ENCODE measurements at regions not wholly inside any gene's neighbourhood (a gene's known extent, or its start where the extent isn't known, plus 50 kb on each side); places are given as distances from the start of the nearest gene placed in this dataset.

DNA sequence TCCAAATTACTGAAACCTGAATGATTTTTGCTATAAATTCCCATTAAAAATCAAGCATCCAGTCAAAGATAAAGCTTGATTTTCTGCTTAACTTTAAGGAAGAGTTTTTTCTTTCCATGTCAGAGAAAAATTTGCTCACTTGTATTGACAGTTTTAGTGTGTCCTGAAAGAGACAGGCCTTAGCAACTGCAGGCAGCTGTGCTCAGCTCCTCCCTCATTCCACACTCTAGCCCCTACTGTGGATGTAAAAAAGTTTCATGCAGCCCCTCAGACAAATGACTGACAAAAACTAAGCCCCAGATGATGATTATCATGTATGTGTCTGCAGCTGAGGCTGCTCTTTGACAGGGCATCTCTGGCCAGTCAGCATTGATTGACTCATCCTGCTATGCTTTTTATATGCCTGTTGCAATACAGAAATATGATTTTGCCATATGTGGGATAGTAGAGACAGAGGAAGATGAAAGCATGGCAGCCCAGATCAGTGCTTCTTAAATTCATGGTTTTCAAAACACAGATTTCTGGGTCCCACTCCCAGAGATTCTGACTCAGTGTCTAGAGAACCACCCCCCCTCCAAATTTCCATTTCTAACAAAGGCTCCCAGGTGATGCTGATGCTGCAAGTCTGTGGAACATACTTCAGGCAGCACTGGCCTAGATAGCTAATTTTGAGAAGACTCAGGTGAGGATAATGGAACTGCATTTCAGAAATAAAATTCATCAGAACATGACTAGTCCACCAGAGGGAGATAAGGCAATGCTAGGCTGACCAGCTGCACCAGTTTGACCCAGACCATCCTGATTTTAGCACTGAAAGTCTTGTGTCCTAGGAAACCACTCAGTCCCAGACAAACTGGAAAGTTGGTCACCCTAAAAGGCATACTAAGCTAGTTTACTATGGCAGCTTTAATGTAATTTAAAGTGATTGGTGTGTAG lies 298.7 kb upstream of the KCNN2 start:
- intact Hi-C loops (cut with DNase I), result no loop called here
- no peak for DNase-seq
- Histone ChIP-seq H3K36me3 (replicated peaks in 1 of 2) (no peaks in the 10 kb centered on the region), H3K9me3 (replicated peaks in 1 of 3) (no peaks in the 10 kb centered on the region), H3K27ac (no peak overlapping the region), H3K4me3 (no peak overlapping the region), H3K4me1 (replicated peaks in 1 of 2) (no peaks in the 10 kb centered on the region), H3K27me3 (no peaks in the 10 kb centered on the region)
- TF ChIP-seq, protein P1, sequence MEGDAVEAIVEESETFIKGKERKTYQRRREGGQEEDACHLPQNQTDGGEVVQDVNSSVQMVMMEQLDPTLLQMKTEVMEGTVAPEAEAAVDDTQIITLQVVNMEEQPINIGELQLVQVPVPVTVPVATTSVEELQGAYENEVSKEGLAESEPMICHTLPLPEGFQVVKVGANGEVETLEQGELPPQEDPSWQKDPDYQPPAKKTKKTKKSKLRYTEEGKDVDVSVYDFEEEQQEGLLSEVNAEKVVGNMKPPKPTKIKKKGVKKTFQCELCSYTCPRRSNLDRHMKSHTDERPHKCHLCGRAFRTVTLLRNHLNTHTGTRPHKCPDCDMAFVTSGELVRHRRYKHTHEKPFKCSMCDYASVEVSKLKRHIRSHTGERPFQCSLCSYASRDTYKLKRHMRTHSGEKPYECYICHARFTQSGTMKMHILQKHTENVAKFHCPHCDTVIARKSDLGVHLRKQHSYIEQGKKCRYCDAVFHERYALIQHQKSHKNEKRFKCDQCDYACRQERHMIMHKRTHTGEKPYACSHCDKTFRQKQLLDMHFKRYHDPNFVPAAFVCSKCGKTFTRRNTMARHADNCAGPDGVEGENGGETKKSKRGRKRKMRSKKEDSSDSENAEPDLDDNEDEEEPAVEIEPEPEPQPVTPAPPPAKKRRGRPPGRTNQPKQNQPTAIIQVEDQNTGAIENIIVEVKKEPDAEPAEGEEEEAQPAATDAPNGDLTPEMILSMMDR (IDR thresholded peaks at IDR 0.05), result no peak
- TF ChIP-seq POLR2A (IDR thresholded peaks at IDR 0.05), result no peak

DNA sequence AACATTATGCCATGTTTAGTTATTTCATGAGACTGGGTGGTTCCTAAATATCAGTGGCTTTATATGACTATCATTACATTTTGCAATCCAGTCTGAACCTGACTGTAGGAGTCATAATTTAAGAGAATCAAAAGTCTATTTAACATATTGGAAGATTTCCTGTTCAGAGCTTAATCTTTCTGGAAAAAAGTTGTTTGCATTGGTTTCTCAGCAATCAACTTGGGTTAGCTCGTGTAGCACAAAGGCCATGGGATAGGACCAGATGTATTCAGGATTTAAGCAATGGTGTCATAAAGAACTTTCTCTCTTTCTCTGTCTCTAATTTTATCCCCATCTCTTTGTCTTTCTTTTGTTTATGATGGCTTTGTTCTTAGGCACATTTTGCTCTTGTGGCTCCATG lies 296.0 kb upstream of the KCNN2 start:
- intact Hi-C loops (cut with DNase I), result no loop called here
- DNase-seq, result no peak
- Histone ChIP-seq H3K9me3 (replicated peaks in 1 of 3) (no peaks in the 10 kb centered on the region), H3K4me1 (replicated peaks in 1 of 2) (no peaks in the 10 kb centered on the region), H3K27me3 (no peaks in the 10 kb centered on the region), H3K4me3 (no peak overlapping the region), H3K27ac (no peak overlapping the region), H3K36me3 (replicated peaks in 1 of 2) (no peaks in the 10 kb centered on the region)
- TF ChIP-seq POLR2A (IDR thresholded peaks at IDR 0.05), result no peak
- TF ChIP-seq, protein P1 (IDR thresholded peaks at IDR 0.05), result no peak
- 57 to 71% (median 69%) methylated on average over 1 of the region's 1 CpG for WGBS, 4 donors

DNA sequence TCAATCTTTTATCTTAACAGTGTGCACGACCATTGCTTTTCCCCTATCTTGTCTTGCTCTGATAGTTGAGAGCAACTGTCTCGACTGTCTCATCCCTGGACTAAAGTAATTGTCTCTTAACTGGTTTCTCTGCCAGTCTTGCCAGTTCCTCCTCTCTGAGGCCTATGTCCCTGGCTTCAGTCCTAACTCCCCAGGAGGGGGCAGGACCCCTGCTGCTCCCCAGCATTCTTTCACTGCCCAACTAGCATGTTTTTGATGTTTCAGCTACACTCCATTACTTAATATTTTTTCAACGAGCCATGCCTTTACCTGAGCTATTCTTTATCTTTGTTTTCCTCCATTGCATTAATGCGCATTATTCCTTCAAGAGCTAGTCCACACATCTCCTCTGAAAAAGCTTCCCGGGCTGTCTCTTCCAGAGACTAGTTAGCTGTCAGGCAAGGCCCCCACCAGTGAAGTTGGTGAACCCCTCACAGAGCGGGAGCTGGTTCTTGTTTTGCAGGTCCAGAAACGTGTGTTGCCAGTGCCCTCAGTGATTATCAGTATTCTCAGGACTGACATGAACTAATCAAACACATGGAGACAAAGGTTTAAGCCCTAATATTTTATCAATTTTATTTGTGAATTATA lies 291.7 kb upstream of the KCNN2 start:
- no peak for TF ChIP-seq POLR2A (IDR thresholded peaks at IDR 0.05)
- TF ChIP-seq, protein P1 (IDR thresholded peaks at IDR 0.05), result no peak
- DNase-seq, result no peak
- no peaks in the 10 kb centered on the region for H3K9me3 ChIP-seq (replicated peaks in 1 of 3)
- H3K36me3 ChIP-seq (replicated peaks in 1 of 2), result no peaks in the 10 kb centered on the region
- no peaks in the 10 kb centered on the region for H3K27me3 ChIP-seq
- no peak overlapping the region for H3K27ac ChIP-seq
- intact Hi-C loops (cut with DNase I), result no loop called here
- no peaks in the 10 kb centered on the region for H3K4me1 ChIP-seq (replicated peaks in 1 of 2)
- H3K4me3 ChIP-seq, result no peak overlapping the region
- WGBS, 4 donors, result 70 to 79% (median 78%) methylated on average over 7 of the region's 7 CpGs

DNA sequence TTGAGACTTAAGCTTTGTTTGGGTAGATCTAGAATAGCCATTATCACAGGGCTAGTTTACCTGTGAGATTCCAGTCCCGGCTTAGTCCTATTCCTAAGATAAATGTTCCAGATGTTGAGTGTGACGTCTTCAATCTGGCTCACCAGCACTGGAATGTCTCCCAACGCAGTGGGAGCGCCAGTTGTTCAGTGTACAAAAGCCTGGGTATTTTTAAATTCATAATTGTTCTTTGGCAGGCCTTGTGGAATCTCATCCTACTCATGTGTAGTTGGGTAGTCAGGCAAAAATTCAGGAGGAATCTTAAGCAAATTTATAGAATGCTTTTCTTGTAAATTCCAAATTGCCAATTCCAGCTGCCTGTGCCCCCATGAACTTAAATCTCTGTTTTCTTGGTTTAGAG lies 272.6 kb upstream of the KCNN2 start:
- 57 to 62% (median 61%) methylated on average over 4 of the region's 4 CpGs for WGBS, 4 donors
- intact Hi-C loops (cut with DNase I), result no loop called here
- no peak for DNase-seq
- TF ChIP-seq POLR2A (IDR thresholded peaks at IDR 0.05), result no peak
- TF ChIP-seq, protein P1 (IDR thresholded peaks at IDR 0.05), result no peak
- Histone ChIP-seq H3K4me1 (replicated peaks in 1 of 2) (no peaks in the 10 kb centered on the region), H3K9me3 (replicated peaks in 1 of 3) (no peaks in the 10 kb centered on the region), H3K36me3 (replicated peaks in 1 of 2) (no peaks in the 10 kb centered on the region), H3K27me3 (no peaks in the 10 kb centered on the region), H3K4me3 (no peak overlapping the region), H3K27ac (no peak overlapping the region)
